ENCODE measurements at regions not wholly inside any gene's neighbourhood (a gene's known extent, or its start where the extent isn't known, plus 50 kb on each side); places are given as distances from the start of the nearest gene placed in this dataset.
"Not testable (repeated sequence)": the region's sequence is repeated elsewhere in the genome, so short reads cannot be mapped to it uniquely, and the experiment has no call there.

GRCh38 chr6:55937951-55938690 is 62.7 kb upstream of the BMP5 start:
- WGBS, 2 donors (ENCODE audit: low coverage in 1 of 2) = 65 to 72% methylated on average over 4 of the region's 4 CpGs
- Histone ChIP-seq H3K4me1 (no peaks in the 10 kb centered on the region), H3K27ac (no peak overlapping the region), H3K36me3 (no peaks in the 10 kb centered on the region), H3K4me3 (no peak overlapping the region), H3K27me3 (no peaks in the 10 kb centered on the region), H3K9me3 (no peaks in the 10 kb centered on the region)
- ATAC-seq = no peak
- TF ChIP-seq, protein P1, sequence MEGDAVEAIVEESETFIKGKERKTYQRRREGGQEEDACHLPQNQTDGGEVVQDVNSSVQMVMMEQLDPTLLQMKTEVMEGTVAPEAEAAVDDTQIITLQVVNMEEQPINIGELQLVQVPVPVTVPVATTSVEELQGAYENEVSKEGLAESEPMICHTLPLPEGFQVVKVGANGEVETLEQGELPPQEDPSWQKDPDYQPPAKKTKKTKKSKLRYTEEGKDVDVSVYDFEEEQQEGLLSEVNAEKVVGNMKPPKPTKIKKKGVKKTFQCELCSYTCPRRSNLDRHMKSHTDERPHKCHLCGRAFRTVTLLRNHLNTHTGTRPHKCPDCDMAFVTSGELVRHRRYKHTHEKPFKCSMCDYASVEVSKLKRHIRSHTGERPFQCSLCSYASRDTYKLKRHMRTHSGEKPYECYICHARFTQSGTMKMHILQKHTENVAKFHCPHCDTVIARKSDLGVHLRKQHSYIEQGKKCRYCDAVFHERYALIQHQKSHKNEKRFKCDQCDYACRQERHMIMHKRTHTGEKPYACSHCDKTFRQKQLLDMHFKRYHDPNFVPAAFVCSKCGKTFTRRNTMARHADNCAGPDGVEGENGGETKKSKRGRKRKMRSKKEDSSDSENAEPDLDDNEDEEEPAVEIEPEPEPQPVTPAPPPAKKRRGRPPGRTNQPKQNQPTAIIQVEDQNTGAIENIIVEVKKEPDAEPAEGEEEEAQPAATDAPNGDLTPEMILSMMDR (IDR thresholded peaks at IDR 0.05) = no peak
- TF ChIP-seq EP300 (IDR thresholded peaks at IDR 0.05) (no peak), POLR2AphosphoS5 (IDR thresholded peaks at IDR 0.05) (no peak), POLR2A (IDR thresholded peaks at IDR 0.05) (no peak)

- Histone ChIP-seq H3K27ac (no peak overlapping the region), H3K4me1 (no peaks in the 10 kb centered on the region), H3K4me3 (no peak overlapping the region), H3K27me3 (no peaks in the 10 kb centered on the region), H3K36me3 (no peaks in the 10 kb centered on the region), H3K9me3 (no peaks in the 10 kb centered on the region)
- no peak for ATAC-seq
- 77 to 92% methylated on average over 2 to 5 of the region's 5 CpGs for WGBS, 2 donors (ENCODE audit: low coverage in 1 of 2)
- TF ChIP-seq EP300 (IDR thresholded peaks at IDR 0.05) (no peak), POLR2A (IDR thresholded peaks at IDR 0.05) (no peak), POLR2AphosphoS5 (IDR thresholded peaks at IDR 0.05) (no peak)
- TF ChIP-seq, protein P1 (IDR thresholded peaks at IDR 0.05) = no peak
Measured at GRCh38 chr6:55937261-55937947, 62.0 kb upstream of the BMP5 start.

DNA sequence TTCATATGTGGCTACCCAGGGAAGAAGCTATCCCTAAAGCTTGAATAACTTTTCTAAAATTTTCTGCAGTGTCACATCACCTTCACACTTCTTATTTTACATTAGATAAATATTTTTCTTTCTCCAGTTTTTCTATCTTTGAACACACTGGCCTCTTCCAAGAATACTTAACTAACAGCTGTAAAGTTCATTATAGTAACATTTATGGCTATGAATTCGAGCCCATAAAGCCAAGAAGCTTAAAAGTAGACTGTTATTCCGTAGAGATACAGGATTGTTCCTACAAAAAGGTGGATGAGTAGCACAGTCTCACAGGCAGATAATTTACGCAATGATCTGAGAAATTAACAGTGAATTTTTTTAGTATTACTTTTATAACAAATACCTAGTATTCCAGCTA is 55.7 kb upstream of the BMP5 start:
- Histone ChIP-seq H3K27me3 (no peaks in the 10 kb centered on the region), H3K4me1 (no peaks in the 10 kb centered on the region), H3K27ac (no peak overlapping the region), H3K4me3 (no peak overlapping the region), H3K9me3 (no peaks in the 10 kb centered on the region), H3K36me3 (no peaks in the 10 kb centered on the region)
- WGBS, 2 donors (ENCODE audit: low coverage in 1 of 2) = 28 to 43% methylated on average over 3 of the region's 3 CpGs
- no peak for ATAC-seq
- TF ChIP-seq POLR2A (IDR thresholded peaks at IDR 0.05) = no peak
- TF ChIP-seq, protein P1 (IDR thresholded peaks at IDR 0.05) = no peak
- TF ChIP-seq POLR2AphosphoS5 (IDR thresholded peaks at IDR 0.05) = no peak
- no peak for TF ChIP-seq EP300 (IDR thresholded peaks at IDR 0.05)

GRCh38 chr6:55927713-55928112 is 52.3 kb upstream of the BMP5 start:
- 67% methylated on average over 1 of the region's 2 CpGs; no CpG with 5 or more reads in 1 of the 2 donors for WGBS, 2 donors (ENCODE audit: low coverage in 1 of 2)
- H3K27ac ChIP-seq, ATAC-seq, H3K27me3 ChIP-seq, H3K9me3 ChIP-seq, H3K36me3 ChIP-seq, H3K4me3 ChIP-seq, H3K4me1 ChIP-seq: not testable (repeated sequence)

DNA sequence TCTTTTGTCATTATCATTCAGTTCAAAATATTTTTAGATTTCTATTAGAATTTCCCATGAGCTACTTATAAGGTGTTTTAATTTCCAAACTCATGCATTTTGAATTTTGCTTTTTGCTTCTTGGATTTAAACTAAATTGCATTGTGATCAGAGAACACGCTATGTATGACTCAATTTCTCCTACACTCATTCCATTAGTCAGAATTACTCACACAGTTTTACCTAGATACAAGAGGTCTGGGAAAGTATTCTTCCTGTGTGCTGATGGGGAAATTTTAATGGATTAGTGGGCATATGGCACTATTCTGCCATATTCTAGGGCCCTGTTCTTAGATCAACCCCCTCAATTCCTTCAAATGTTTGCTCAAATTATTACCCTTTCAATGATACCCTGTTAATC is 49.9 kb upstream of the BMP5 start:
- WGBS, 2 donors (ENCODE audit: low coverage in 1 of 2) = 40 to 71% methylated on average over 1 of the region's 1 CpG
- TF ChIP-seq POLR2AphosphoS5 (IDR thresholded peaks at IDR 0.05) (no peak), EP300 (IDR thresholded peaks at IDR 0.05) (no peak), POLR2A (IDR thresholded peaks at IDR 0.05) (no peak)
- TF ChIP-seq, protein P1 (IDR thresholded peaks at IDR 0.05) = no peak
- H3K4me1 ChIP-seq = no peaks in the 10 kb centered on the region
- no peak for ATAC-seq
- no peaks in the 10 kb centered on the region for H3K36me3 ChIP-seq
- H3K9me3 ChIP-seq = no peaks in the 10 kb centered on the region
- no peak overlapping the region for H3K4me3 ChIP-seq
- no peaks in the 10 kb centered on the region for H3K27me3 ChIP-seq
- H3K27ac ChIP-seq = no peak overlapping the region
